HG02981 (cell line): ENCODE measurements at regions not wholly inside any gene's neighbourhood (a gene's known extent, or its start where the extent isn't known, plus 50 kb on each side); places are given as distances from the start of the nearest gene placed in this dataset.
"Not testable (repeated sequence)": the region's sequence is repeated elsewhere in the genome, so short reads cannot be mapped to it uniquely, and the experiment has no call there.

ENCODE experiments used
- ATAC-seq: cut with Tn5 transposase; IDR thresholded peaks from one replicate; pipeline ENCODE4 v1.9.1; 2021; ENCODE audit warnings: mild to moderate bottlenecking, moderate library complexity; ENCODE audit not compliant: unreplicated experiment

DNA sequence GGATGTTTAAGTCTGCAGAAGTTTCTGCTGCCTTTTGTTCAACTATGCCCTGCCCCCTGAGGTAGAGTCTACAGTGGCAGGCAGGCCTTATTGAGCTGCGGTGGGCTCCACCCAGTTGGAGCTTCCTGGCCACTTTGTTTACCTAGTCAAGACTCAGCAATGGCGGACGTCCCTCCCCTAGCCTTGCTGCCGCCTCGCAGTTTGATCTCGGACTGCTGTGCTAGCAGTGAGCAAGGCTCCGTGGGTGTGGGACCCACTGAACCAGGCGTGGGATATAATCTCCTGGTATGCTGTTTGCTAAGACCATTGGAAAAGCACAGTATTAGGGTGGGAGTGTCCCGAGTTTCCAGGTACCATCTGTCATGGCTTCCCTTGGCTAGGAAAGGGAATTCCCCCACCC lies 79.4 kb upstream of the RPS6KA6 start:
- ATAC-seq = not testable (repeated sequence)

DNA sequence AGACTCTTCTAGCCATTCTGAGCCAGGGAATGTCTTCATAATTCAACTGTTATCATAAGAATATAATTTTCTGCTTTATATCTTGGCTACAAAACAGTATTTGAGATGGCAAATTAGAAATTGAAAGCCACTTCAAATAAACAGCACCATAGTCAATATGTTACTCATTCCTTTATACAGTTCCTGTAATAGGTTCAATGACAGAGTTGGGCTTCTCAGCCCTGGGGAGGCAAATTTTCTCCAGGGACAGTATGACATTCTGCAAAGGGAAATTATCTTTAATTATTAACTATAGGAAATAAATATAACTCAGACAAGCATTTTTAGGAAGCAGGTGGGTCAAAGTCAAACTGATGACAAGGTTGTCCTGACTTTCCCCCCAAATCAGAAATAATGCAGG lies 71.9 kb upstream of the RPS6KA6 start:
- no peak for ATAC-seq

DNA sequence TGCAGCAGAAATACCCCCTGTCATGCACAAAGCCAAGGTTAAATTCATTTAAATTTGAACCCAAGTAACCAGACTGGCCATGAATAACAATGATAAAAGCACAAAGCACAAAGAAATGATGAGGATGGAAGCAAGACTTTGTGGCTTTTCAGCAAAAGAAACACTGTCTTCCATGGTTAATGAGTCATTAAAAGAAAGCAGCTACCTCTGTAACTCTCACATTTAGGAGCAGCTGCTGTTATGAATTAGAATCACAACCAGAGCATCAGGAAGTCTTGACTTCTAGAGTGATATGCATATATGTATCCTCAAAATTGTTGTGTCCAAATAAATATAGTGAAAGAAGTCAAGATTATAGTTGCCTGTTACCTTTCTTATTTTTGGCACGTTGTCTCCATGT lies 70.7 kb upstream of the RPS6KA6 start:
- ATAC-seq = peak; percentile 86

DNA sequence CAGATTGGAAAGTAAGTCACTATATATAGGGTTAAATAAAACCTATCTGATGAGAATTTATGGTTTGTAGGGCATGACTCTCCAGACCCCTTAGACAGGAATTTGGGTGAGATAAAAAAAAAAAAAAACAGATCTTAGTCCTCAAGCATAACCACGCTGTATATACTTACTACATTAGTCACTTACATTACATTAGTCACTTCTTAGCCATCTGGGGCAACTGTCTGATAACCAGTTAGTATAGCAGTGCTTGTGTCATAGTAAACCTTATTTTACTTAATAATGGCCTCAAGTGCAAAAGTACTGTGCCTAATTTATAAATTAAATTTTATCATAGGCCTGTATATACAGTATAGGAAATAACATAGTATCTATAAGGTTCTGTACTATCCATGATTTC lies 60.2 kb upstream of the RPS6KA6 start:
- no peak for ATAC-seq

DNA sequence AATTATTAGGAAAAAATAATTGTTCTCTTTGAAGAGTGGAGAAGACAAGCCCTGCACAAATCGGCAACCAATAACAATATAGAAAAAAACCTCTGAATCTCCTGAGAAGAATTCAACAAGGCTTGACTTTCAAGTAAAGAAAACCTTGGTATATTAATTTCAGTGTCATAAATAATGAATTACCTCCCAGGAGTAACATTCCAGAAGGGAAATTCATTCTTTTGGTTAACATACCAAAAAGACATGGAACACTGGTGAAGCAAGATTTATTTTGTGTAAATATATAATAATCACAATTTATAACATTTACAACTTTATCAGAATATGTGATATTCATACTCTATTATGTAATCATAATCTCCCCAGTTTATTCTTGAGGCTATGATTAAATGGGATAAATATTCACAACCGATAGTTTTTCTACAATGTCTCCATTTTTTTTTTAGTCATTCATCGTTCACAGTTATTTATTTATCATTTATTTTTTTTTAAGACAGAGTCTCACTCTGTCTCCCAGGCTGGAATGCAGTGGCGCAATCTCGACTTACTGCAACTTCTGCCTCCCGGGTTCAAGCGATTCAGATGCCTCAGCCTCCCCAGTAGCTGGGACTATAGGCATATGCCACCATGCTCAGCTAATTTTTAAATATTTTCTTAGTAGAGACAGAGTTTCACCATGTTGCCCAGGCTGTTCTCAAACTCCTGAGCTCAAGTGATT lies 53.0 kb upstream of the RPS6KA6 start:
- ATAC-seq = no peak
